Calu3 (cell line): ENCODE measurements at regions not wholly inside any gene's neighbourhood (a gene's known extent, or its start where the extent isn't known, plus 50 kb on each side); places are given as distances from the start of the nearest gene placed in this dataset.

ENCODE experiments used
- BruUV-seq: library from RNA; stranded (reverse); fragments of 400-500 nt; replicated peaks from 2 replicates; lab custom pipeline; 2021; lab: Mats Ljungman, UMichigan
- CTCF ChIA-PET: fragments of 300-600 bp; sonication (Branson Sonifier 250); formaldehyde crosslinking; loops from one replicate; lab custom pipeline; 2022; ENCODE audit warnings: antibody characterized with exemption; lab: Charles Lee
- DNase-seq: peaks from one replicate; pipeline ENCODE4 v3.0.0; 2022
- H3K27ac Mint-ChIP-seq: one replicate; pipeline ENCODE4 v1.8.0; 2022; ENCODE audit warnings: mixed read lengths; ENCODE audit not compliant: unreplicated experiment
- H3K27me3 Mint-ChIP-seq: one replicate; pipeline ENCODE4 v1.8.0; 2022; ENCODE audit warnings: mixed read lengths; ENCODE audit not compliant: unreplicated experiment
- H3K36me3 Mint-ChIP-seq: one replicate; pipeline ENCODE4 v1.8.0; 2022; ENCODE audit warnings: mild to moderate bottlenecking, moderate library complexity, mixed read lengths; ENCODE audit not compliant: insufficient read depth, unreplicated experiment
- H3K4me1 Mint-ChIP-seq: one replicate; pipeline ENCODE4 v1.8.0; 2022; ENCODE audit warnings: mild to moderate bottlenecking, low read depth, mixed read lengths; ENCODE audit not compliant: unreplicated experiment
- H3K4me3 Mint-ChIP-seq: one replicate; pipeline ENCODE4 v1.8.0; 2022; ENCODE audit warnings: mild to moderate bottlenecking, low read depth, moderate library complexity, mixed read lengths; ENCODE audit not compliant: unreplicated experiment
- H3K9me3 Mint-ChIP-seq: one replicate; pipeline ENCODE4 v1.8.0; 2022; ENCODE audit warnings: low read depth, mixed read lengths; ENCODE audit not compliant: unreplicated experiment
- CTCF ChIP-seq: fragments of 200-600 bp; IDR thresholded peaks from one replicate; pipeline ENCODE4 v1.8.0; 2022; ENCODE audit warnings: antibody characterized with exemption; ENCODE audit not compliant: unreplicated experiment
- intact Hi-C: fragments of 100-400 bp; cut with micrococcal nuclease; formaldehyde crosslinking; loops from one replicate; pipeline ENCODE4 v1.10.0; 2022; ENCODE audit not compliant: unreplicated experiment

GRCh38 chr10:129096065-129096984 lies 370.7 kb upstream of the MGMT start:
- Mint-ChIP-seq H3K9me3 (peaks cover 10% of the 10 kb centered on the region), H3K4me1 (no peaks in the 10 kb centered on the region), H3K36me3 (no peaks in the 10 kb centered on the region), H3K27ac (no peak overlapping the region), H3K4me3 (no peak overlapping the region), H3K27me3 (no peaks in the 10 kb centered on the region)
- intact Hi-C loops, result no loop called here
- CTCF ChIA-PET, result no interaction called here
- no TSS peak for BruUV-seq
- no peak for TF ChIP-seq CTCF
- no peak for DNase-seq

GRCh38 chr10:129097776-129098330 lies 369.2 kb upstream of the MGMT start:
- BruUV-seq, result no TSS peak
- CTCF ChIA-PET, result no interaction called here
- intact Hi-C loops, result no loop called here
- Mint-ChIP-seq H3K27me3 (no peaks in the 10 kb centered on the region), H3K9me3 (peaks cover 10% of the 10 kb centered on the region), H3K4me3 (no peak overlapping the region), H3K4me1 (no peaks in the 10 kb centered on the region), H3K27ac (no peak overlapping the region), H3K36me3 (no peaks in the 10 kb centered on the region)
- no peak for TF ChIP-seq CTCF
- no peak for DNase-seq

DNA sequence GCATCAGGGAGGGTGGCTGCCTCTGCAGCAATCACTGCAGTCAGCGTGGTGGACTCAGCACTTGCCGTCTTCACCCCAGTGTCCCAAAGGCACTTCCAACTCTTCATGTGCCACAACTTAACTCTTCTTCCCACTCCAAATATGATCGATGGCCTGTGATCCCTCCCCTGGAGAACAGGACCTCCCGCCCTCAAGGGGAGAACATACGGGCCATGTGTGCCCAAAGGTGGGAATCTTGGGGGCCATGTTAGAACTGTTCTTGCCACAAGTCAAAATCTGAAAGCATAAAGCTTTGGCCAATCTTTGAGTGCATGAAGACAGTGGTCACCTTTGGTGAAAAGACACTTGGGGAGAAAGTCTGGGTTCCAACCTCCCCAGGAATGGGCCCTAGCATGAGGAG lies 368.5 kb upstream of the MGMT start:
- Mint-ChIP-seq H3K36me3 (no peaks in the 10 kb centered on the region), H3K27me3 (no peaks in the 10 kb centered on the region), H3K4me3 (no peak overlapping the region), H3K27ac (no peak overlapping the region), H3K9me3 (peaks cover 10% of the 10 kb centered on the region), H3K4me1 (no peaks in the 10 kb centered on the region)
- no TSS peak for BruUV-seq
- TF ChIP-seq CTCF, result no peak
- intact Hi-C loops, result no loop called here
- DNase-seq, result no peak
- CTCF ChIA-PET, result no interaction called here

DNA sequence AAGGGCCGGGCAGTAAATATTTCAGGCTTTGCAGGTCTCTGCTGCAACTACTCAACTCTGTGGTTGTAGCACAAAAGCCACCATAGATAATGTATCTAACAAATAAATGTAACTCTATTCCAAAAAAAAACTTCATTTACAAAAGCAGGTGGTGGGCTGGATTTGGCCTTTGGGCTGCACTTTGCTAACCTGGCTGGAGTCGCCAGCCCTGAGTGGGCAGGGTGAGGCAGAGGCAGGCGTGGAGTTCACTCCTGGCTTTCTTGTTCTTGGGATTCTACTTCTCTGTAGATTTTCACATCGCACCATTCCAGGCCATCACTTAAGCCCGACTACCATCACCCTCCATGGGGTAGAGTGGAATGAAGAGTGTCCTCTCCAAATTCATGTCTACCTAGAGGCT lies 367.6 kb upstream of the MGMT start:
- H3K9me3 Mint-ChIP-seq, result peaks cover 7% of the 10 kb centered on the region
- no peaks in the 10 kb centered on the region for H3K27me3 Mint-ChIP-seq
- H3K4me3 Mint-ChIP-seq, result no peak overlapping the region
- CTCF ChIA-PET, result no interaction called here
- no TSS peak for BruUV-seq
- no peaks in the 10 kb centered on the region for H3K4me1 Mint-ChIP-seq
- intact Hi-C loops, result no loop called here
- no peak for DNase-seq
- TF ChIP-seq CTCF, result no peak
- H3K36me3 Mint-ChIP-seq, result no peaks in the 10 kb centered on the region
- no peak overlapping the region for H3K27ac Mint-ChIP-seq
